GM21390 (cell line): ENCODE measurements at regions not wholly inside any gene's neighbourhood (a gene's known extent, or its start where the extent isn't known, plus 50 kb on each side); places are given as distances from the start of the nearest gene placed in this dataset.

Source experiments
- ATAC-seq: cut with Tn5 transposase; IDR thresholded peaks from one replicate; pipeline ENCODE4 v1.9.1; 2021; ENCODE audit not compliant: unreplicated experiment

GRCh38 chr10:128221117-128221516 is 94.9 kb upstream of the MKI67 start:
- no peak for ATAC-seq

DNA sequence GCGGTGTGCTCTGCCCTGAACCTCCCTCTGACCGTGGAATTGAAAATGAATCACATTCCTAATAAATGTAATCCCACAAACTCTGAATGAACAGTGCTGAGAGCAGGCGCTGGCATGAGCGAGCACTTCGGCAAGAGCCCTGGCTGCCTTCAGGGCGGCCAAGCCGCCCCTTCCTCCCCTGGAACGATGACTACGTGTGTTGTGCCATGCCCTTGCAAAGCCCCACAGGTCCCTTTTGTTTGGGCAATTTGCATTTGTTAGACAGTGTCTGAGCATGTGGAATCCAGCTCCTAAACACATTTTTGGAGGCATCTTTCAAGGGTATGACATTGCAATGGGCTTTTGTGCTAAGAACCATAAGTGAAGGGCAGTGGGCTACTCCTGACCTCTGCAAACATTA is 95.6 kb upstream of the MKI67 start:
- ATAC-seq = no peak

- ATAC-seq = no peak
These were observed 96.2 kb upstream of the MKI67 start for GRCh38 chr10:128222332-128222849.

GRCh38 chr10:128230401-128230800 is 104.2 kb upstream of the MKI67 start:
- no peak for ATAC-seq

- no peak for ATAC-seq
These were observed 107.2 kb upstream of the MKI67 start for GRCh38 chr10:128233422-128233821.

DNA sequence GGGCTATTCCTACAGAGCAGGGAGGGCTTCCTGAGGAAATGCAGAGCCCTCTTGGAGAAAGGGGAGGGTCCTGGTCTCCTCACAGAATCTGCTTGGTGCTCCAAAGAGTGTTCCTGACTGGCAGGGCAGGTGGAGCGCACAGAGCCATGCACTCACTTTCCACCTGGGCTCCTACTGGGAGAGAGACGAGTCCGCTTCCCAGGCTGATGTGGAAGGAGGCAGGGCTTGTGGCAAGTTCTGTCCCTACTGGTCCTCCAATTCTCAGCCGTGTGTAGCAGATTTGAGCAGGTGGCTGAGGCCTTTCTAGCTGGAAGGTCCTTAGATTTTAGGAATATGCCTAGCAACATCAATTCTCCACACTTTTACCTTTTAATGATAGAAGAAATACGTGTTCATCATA is 111.5 kb upstream of the MKI67 start:
- ATAC-seq = no peak

DNA sequence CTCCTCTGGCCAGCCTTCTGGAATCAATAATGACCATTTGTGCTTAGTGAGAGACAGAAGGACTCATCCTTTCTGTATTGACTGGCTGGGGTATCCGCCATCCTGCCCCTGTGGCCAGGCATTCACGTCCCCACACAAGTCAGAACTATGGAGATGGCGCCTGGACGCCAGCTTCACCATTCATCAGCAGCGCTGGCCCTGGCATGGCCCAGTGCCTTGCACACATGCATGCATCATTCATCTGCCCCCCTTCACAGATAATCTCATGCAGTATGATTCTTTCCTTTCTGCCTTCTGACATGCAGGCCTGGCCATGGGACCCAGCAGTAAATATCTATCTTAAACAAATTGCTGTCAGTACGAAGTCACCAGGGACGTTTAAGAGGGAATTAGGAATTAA is 114.8 kb upstream of the MKI67 start:
- ATAC-seq = no peak

DNA sequence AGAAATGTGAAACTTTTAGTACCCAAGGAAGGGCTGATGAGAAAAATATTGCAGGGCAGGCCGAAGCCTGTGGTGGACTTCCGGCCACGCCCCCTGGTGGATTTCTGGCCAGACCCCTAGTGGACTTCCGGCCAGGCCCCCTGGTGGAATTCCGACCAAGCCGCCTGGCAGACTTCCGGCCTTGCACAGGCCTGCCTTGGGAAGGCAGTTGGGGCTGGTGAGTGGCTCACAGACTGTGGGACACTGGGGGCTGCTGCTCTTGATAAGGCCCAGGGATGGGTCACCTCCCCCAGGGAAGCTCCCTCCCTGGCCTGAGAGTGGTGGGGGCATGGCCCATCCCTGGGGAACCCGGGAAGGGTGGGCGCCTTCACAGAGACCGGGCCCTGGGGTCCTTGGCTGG is 116.4 kb upstream of the MKI67 start:
- ATAC-seq = no peak

DNA sequence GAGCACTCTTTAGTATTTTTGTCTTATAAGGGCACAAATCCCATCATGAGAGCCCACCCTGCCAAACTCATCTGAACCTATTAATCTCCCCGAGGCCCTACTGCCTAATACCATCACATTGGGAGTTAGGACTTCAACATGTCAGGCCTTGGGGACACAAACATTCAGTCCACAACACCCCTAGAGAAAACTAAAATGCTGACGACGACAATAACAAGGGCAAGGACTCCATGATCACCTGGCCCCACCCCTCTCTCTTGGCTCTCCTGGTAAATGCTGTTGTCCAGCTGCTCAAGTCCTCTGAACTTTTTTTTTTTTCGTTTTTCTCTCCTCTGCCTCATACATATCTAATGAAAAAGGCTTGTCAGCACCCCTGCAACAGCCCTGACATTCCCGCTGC is 118.8 kb upstream of the MKI67 start:
- no peak for ATAC-seq

- ATAC-seq = no peak
These were observed 121.4 kb upstream of the MKI67 start for GRCh38 chr10:128247576-128247975.

- ATAC-seq = no peak
These were observed 128.3 kb upstream of the MKI67 start for GRCh38 chr10:128254476-128254875.

DNA sequence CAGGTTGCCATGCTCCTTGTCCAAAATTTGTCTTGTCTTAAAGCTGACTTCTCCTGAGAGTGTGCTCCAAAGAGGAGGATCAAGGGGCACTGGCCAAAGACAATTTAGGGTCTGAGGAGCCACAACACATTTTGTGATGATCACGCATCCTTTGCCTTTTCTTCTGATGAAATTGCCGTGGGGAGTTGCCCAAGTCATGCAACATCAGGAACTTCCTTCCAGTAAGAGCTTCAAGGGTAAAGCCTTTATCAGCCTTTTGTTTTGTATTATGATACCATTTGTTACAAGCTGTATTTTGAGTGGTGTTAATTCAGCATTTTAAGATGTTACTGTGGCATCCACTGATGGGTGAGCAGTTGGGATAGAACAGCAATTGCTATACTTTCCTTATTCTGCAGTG is 131.2 kb upstream of the MKI67 start:
- ATAC-seq = no peak

GRCh38 chr10:128258421-128258976 is 132.3 kb upstream of the MKI67 start:
- no peak for ATAC-seq

- peak; percentile 67 for ATAC-seq
These were observed 137.9 kb upstream of the MKI67 start for GRCh38 chr10:128263891-128264688.

GRCh38 chr10:128265596-128265995 is 139.4 kb upstream of the MKI67 start:
- no peak for ATAC-seq

DNA sequence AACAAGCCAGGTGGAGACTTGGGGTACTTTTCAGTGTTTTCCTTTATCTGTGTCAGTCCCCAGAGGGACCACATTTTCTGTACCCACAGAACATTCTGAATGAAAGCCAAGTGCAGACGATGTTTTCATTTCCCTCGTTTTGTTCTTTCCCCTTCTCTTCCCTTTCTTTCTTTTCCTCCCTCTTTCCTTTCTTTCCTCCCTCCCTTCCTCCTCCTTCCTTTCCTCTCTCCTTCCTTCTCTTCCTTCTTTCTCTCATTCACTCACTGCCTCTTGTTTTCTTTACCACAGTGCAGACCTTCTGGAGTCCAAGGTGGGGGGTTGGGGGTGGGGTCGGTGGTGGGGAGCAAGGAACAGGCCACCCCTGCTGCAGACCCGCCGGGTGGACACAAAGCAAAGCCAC is 141.4 kb upstream of the MKI67 start:
- no peak for ATAC-seq

DNA sequence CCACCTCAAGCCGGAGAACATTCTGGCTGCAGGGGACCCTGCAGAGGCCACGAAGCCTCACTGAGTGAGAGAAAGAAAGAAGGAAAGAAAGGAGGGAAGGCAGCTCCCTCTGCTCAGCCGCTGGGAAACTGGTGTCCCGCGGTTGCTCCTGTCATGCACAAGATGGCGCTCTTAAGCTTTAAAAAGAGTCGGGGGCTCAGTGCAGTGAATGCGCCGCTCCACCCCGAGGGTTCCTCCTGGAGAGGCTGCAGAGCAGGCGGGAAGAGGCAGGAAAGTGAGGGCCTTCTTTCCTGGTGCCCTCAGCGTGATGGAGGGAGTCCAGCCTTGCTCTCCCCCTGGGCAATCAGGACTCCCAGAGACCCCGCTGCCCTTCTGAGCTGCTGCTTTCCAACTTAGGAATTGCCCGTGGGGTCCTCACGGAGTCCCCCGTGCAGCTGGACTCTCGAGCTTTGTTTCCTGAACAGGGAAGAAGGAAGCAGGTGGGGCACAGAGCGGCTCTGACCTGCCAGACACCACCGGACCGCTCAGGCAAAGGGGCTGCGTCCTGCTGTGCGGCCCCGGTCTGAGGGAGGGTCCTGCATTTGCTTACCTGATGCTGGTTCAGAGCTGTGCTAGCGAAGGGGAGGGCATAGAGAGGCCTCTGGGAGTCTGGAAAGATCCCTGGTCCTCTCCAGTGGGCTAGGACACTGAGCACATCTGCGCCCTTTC is 141.9 kb upstream of the MKI67 start:
- no peak for ATAC-seq

- ATAC-seq = no peak
These were observed 148.7 kb upstream of the MKI67 start for GRCh38 chr10:128274938-128275337.

GRCh38 chr10:128275388-128276177 is 149.4 kb upstream of the MKI67 start:
- ATAC-seq = no peak

DNA sequence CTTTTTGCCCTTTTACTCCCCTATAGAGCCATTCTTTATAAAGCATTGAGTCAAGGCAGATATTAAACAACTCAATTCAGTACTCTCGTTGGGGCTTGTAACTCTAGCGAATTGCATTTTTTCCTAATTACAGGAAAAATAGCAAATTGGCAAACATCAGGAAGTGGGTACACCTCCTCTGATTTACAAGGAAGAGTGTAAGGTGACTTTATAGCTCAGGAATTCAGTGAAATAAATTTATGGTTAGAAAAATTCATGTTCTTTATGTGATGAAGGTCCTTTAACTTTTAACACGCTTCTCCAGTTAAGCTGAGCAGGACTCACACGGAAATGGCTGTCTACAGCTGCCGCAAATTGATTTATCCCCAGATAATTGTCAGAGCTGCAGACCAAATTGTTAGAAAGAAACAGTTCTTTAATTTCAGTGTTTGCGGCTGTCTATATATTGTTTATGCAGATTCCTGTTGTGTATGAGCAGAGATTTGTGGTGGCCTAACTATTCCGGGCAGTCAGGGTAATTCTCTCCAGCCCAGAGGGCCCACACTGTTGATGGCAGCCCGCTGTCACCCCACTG is 151.1 kb upstream of the MKI67 start:
- no peak for ATAC-seq

DNA sequence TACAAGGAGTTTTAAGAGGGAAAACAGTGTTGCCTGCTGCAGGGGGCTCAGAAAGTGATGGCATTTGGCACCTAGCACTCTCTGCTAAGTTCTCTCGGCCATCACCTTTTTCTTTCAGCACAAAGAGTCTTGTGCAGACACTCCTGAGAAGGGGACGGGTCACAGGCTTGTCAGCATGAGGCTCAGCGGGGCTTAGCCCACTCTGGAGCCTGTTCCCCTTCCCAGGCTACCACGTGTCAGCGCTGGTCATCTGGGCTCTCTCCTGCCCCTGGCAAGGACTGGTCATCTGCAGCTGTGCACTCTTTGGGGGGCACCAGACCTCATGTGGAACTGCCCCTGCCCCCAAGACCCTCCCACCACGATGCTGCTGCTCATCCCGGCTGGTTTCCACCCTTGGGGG is 152.1 kb upstream of the MKI67 start:
- no peak for ATAC-seq
